ENCODE measurements at regions not wholly inside any gene's neighbourhood (a gene's known extent, or its start where the extent isn't known, plus 50 kb on each side); places are given as distances from the start of the nearest gene placed in this dataset.

GRCh38 chr2:8016688-8017087 is 665.2 kb upstream of the ID2 start:
- Histone ChIP-seq H3K36me3 (ENCODE audit: control insufficient read depth in 2 of 2, insufficient read depth in 1 of 2, low read length in 2 of 2) (no peaks in the 10 kb centered on the region), H3K9me3 (ENCODE audit: control insufficient read depth, insufficient read depth, low read depth, low read length) (no peaks in the 10 kb centered on the region), H3K4me1 (ENCODE audit: control insufficient read depth, insufficient read depth, low read length) (no peaks in the 10 kb centered on the region), H3K27ac (ENCODE audit: extremely low read depth, low read depth, low read length) (no peak overlapping the region), H3K4me3 (ENCODE audit: low read depth, low read length) (no peak overlapping the region)
- ChIA-PET POLR2A (no interaction called here), CTCF (no interaction called here)
- TF ChIP-seq ZSCAN16 (tag by site-specific recombination; IDR thresholded peaks at IDR 0.05): no peak
- no peak for TF ChIP-seq ZNF138 (tag by site-specific recombination; IDR thresholded peaks at IDR 0.05; ENCODE audit: borderline replicate concordance)
- TF ChIP-seq KLF10 (tag by site-specific recombination; IDR thresholded peaks at IDR 0.05): no peak
- no peak for TF ChIP-seq ZBTB20 (tag by site-specific recombination; IDR thresholded peaks at IDR 0.05)
- no peak for TF ChIP-seq HOXA7 (CRISPR knock-in tag; IDR thresholded peaks at IDR 0.05; ENCODE audit: borderline replicate concordance)
- TF ChIP-seq MYNN (tag by site-specific recombination; IDR thresholded peaks at IDR 0.05; ENCODE audit: borderline replicate concordance): no peak
- TF ChIP-seq PATZ1 (tag by site-specific recombination; IDR thresholded peaks at IDR 0.05): no peak

DNA sequence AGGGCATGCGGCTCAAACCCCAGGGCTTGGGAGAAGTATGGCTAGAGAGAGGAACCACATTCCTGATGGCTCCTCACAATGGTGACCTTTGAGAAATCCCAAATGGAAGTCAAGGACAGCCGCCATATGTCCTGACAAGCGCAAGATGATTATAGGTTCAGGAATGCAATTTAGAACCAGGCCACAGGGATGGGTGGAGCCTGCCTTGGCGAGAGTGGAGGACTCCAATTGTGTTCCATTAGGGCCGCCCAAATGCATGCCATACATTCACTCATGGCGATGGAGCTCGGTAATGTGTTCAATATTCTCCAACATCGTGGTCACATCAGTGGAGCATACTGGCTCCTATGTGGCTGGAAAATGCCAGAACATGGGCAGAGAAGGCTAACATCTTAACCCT is 662.9 kb upstream of the ID2 start:
- H3K27ac ChIP-seq (ENCODE audit: extremely low read depth, low read depth, low read length): no peak overlapping the region
- ChIA-PET CTCF (no interaction called here), POLR2A (no interaction called here)
- TF ChIP-seq ZNF610 (tag by site-specific recombination; IDR thresholded peaks at IDR 0.05; ENCODE audit: borderline replicate concordance) (no peak), ZSCAN4 (tag by site-specific recombination; IDR thresholded peaks at IDR 0.05) (no peak)
- no peaks in the 10 kb centered on the region for H3K36me3 ChIP-seq (ENCODE audit: control insufficient read depth in 2 of 2, insufficient read depth in 1 of 2, low read length in 2 of 2)
- H3K4me3 ChIP-seq (ENCODE audit: low read depth, low read length): no peak overlapping the region
- no peaks in the 10 kb centered on the region for H3K9me3 ChIP-seq (ENCODE audit: control insufficient read depth, insufficient read depth, low read depth, low read length)
- no peaks in the 10 kb centered on the region for H3K4me1 ChIP-seq (ENCODE audit: control insufficient read depth, insufficient read depth, low read length)

DNA sequence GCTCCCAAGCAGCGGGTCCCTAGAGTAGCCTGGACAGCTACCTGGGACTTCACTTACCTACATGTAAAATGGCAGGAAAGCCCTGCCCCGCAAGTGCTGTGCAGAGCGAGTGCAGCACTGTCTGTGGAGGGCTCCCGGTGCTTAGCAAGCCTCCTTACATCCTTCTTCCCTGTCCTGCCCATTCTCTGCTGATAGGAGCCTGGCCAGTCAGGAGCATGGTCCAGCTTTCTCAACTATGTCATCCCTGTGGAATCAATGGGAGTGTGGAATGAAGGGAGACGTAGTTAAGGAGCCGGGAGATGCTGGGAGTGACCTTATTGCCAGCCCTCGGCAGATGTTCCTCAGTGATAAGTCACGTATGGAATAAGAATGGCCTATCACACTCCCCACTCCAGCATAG is 661.9 kb upstream of the ID2 start:
- TF ChIP-seq ZNF423 (tag by site-specific recombination; IDR thresholded peaks at IDR 0.05): no peak
- no peak for TF ChIP-seq ZNF280D (tag by site-specific recombination; IDR thresholded peaks at IDR 0.05)
- no peak for TF ChIP-seq ZNF692 (tag by site-specific recombination; IDR thresholded peaks at IDR 0.05)
- TF ChIP-seq ZNF791 (tag by site-specific recombination; IDR thresholded peaks at IDR 0.05): no peak
- ChIA-PET POLR2A (no interaction called here), CTCF (no interaction called here)
- H3K4me3 ChIP-seq (ENCODE audit: low read depth, low read length): no peak overlapping the region
- H3K9me3 ChIP-seq (ENCODE audit: control insufficient read depth, insufficient read depth, low read depth, low read length): no peaks in the 10 kb centered on the region
- H3K27ac ChIP-seq (ENCODE audit: extremely low read depth, low read depth, low read length): no peak overlapping the region
- no peaks in the 10 kb centered on the region for H3K4me1 ChIP-seq (ENCODE audit: control insufficient read depth, insufficient read depth, low read length)
- H3K36me3 ChIP-seq (ENCODE audit: control insufficient read depth in 2 of 2, insufficient read depth in 1 of 2, low read length in 2 of 2): no peaks in the 10 kb centered on the region
